GM19468 (cell line): ENCODE measurements at regions not wholly inside any gene's neighbourhood (a gene's known extent, or its start where the extent isn't known, plus 50 kb on each side); places are given as distances from the start of the nearest gene placed in this dataset.
"Not testable (repeated sequence)": the region's sequence is repeated elsewhere in the genome, so short reads cannot be mapped to it uniquely, and the experiment has no call there.

ENCODE experiments used
- ATAC-seq: cut with Tn5 transposase; IDR thresholded peaks from one replicate; pipeline ENCODE4 v1.9.1; 2021; ENCODE audit warnings: mild to moderate bottlenecking, moderate library complexity, moderate number of reproducible peaks; ENCODE audit not compliant: unreplicated experiment; ENCODE audit errors: extremely low read depth

DNA sequence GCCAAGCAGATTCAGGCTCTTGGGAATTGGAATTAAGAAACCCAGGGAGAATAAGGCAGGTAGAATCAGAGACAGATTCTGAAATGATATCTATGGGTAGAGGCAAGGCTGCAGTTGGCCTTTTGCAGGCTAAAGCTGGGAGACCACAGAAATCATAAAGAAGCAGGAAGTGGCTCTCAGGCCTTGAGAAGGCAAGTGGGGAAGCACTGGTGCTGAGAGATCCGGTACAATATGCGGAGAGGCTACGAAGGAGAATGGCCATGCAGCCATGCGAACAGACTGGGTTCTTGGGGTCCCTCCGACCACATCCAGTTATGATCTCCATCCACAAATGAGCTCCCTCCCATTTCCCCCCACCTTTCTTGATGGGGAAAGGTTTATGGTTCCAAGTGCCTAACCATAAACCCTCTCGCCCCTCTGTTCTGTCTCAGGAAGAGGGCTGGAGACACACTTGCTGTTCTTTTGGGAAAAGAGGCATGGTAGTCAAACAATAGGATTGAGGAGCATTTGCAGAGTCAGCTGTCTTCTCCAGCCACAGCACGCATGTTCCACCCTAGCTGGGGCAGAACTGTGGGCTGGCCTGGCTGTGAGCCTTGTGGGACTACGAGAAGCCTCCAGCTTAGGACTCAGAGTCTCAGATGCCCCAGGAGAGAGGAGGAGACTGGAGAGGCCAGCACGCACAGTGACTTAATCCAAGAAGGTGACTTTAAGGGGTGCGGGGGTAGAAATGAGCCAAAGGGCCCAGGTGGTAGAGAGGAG, 99.6 kb downstream of the RPLP1 start:
- no peak for ATAC-seq

DNA sequence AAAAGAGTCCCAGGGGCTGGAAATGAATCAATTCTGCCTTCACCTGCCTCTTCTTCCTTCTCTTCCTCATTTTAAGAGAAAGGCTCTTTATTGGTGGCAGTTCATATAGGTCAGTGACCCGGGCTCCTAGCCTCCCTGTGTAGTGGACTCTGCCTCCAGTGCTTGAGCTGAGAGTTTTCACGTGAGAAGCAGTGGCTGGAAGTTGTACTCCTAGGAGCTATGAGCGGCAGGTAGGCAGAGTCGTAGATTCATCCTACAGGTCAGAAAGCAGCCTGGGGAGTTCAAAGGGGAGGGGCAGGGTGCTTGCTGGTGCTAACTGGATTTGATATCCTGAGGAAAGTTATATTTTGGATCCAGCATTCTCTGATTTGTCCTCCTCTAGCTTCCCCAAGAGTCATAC, 101.1 kb downstream of the RPLP1 start:
- no peak for ATAC-seq

DNA sequence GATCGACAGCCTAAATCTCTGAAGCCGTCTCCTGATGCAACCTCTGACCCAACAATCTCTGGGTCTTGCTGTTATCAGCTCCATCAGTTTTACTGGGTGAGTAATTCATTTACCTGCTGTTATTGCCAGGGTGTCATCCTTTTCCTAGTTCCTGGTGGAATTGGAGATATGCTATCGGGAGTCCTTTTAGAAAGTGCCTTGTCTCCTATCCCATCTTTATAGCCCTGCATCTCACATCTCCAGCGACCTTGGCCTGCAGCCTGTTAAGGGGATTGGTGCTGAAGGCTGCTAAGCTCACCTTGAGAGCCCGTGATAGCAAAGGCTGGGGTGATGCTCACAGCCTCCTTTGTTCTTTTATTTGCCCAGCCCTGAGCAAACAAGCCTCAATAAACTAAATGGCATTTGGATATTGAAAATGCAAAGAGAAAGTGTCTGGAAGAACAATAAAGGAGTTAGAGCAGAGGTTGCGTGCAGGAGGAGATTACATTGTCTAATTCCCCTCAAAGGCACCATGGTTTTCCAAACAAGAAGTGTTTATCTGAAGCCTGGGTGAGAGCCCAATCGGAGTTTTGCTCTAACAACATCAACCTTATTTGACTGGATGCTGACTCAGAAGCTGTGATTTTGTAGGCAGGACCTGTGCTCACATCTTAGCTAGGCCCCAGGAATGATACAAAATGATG, 101.8 kb downstream of the RPLP1 start:
- ATAC-seq = no peak

DNA sequence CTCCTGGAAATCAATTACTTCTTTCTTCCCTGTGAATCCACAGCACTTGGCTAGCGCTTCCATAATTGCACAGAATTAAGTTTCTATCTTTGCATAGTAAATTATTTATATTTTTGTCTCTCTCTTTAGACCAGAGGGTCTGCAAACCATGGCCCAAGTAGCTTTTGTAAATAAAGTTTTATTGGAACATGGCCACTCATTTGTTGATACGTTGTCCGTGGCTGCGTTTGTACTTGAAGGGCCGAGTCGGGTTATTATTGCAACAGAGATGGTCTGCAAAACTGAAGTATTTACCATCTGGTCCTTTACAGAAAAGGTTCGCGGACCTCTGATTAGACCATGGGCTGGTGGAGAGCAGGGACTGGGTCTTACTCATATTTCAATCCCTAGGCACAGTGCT, 102.5 kb downstream of the RPLP1 start:
- no peak for ATAC-seq

DNA sequence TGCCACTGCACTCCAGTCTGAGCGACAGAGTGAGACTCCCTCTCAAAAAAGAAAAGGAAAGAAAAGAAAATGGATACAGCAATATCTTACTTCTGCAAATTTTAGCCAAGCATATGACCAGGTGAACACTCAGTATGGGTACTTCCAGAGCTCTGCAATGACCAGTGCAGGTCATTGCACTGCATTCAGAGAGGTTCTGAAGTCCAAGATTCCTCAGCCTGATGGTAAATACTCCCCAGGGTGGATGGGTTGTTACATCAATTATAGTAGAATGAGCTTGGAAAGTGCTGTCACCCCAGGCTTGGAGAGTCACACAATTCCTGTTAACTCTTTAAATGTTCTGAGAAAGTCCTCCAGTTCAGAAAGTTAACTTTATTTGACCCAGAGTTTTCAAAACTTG, 103.7 kb downstream of the RPLP1 start:
- no peak for ATAC-seq

DNA sequence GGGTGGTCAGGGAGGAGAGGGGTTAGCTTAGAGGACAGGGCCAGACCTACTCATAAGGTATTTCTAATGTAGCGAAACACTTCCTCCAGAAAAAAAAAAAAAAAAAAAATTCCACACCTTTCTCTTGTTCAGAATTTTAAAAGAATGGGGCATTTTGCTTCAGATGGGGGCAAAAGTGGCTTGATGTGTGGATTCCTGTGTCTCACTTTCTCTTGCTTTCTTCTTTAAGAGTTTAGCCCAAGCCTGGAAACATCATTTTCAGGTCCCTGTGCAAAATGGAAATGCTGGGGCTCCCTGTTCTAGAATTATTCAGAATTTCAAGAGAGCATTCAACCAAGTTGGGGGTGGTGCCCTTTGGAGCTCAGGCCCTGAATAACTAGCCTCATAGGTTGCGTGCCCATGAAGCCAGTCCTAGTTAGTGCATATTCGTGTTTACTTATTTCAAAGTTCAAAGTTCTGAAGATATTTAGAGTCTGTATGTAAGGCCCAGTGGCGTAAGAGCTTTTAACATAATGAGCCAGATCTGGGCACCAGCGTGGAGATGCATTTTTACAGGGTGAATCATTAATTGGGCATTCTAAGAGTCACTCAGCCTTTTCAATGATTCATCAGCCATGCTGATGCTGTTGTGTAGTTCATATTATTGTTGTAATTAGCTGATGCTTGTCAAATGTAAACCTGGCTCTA, 104.5 kb downstream of the RPLP1 start:
- ATAC-seq = no peak

DNA sequence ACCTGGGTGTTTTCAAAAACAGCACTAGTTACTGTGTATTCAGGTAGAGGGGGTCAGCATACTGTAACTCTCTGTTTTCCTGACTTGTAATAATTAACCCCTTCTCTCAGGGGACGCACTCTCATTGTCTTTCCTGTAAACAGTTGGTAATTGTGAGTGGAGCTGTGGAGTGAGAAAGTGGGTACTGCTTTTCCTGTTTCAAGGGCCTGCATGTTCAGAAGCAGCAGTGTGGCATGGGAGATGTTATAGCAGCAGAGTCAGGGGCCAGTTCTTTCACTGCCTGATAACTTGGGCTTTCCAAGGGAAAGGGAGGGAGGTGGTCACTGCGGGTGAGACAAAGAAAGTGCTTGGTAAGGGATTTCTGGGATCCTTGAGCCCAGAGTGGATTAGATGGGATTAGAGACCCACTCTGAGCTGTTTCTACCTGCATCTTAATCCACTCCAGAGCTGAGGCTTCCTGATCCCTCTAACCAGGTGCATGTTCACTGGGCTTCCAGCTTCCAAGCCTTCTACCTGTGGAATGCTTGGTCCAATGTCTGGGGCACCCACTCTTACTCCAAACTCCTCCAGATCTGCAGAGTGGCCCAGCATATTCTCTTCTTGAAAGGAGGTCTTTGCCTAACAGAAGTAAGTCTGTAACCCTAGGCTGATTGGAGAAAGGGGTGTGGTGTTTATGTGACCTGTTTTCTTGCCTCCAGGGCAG, 105.2 kb downstream of the RPLP1 start:
- no peak for ATAC-seq

DNA sequence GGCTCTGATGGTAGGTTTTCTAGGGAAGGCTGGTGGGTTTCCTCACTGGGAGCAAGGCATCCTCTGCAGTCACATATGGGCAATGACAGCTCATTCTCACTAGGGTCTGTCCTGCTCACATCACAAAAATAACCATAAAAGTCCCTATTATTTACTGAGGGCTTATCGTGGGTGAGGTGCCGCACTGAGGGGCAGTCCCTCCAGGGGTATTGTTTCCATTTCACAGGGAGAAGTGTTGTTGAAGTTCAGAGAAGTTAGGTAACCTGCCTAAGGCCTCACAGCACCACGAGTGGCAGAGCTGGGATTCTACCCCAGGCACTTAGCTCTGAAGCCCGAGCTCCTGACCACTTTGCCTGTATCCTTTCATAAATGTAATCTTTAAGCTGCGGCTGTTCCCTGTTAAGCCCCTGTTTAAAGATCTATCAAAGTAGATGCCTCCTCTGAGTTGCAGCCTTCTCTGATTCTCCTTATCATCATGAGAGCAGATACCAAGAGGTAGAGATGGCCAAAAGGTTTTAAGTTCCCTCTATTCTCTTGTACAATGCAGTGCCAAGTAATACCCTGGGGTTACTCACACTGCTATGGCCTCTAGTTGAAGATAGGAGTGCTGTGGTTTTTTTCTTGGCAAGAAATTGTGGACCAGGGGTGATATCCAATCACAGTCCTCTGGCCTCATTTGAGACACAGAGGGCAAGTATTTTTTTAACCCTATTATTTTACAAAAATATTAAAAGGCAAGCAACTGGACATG, 107.0 kb downstream of the RPLP1 start:
- no peak for ATAC-seq

DNA sequence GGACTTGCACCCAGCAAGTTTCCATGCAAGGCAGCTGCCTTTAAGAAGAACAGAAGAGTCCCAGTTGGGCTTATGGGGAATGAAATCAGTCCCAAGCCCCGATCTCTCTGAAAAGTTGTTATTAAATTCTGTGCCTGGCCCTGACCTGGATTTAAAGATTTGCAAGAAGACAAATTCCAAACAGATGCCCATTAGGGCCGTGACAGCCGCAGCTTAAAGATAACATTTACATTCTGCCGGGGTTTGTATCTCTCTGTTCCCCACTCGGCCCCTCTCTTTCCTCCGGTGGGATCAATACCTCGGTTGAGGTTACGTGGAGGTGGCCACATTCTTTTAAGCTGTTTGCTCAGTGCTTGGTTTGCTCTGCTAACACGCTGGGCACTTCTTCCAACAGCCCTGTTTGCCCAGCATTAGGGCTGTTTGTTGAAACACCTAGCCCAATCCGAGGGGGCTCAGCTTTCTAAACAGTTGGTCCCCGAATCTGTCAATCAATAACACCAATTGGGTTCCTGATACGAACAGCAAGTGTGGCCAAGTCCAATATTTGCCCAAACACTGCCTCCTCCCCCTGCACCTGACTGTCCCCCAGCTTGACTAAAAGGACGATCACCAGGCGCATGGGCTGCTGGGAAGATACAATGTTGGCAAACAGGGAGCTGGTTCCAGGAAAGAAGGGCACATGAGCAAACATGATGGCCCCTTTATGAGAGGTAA, 108.6 kb downstream of the RPLP1 start:
- no peak for ATAC-seq

DNA sequence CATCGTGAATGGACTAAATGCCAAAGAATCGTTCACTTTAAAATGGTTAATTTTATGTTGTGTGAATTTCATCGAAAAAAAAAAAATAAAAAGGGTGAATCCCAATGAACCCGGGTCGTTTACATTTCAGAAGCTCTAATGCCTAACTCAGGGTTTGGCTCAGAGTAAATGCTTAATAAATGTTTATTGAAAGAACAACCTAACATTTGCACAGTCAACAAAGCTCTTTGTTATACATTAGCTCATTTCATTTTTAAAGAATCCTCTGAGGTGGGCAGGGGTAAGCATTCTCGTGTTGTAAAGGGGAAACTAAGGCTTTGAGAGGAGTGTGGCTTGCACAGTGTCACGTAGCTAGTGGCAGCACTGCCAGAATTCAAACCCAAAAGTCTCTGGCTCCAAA, 109.5 kb downstream of the RPLP1 start:
- ATAC-seq = no peak

DNA sequence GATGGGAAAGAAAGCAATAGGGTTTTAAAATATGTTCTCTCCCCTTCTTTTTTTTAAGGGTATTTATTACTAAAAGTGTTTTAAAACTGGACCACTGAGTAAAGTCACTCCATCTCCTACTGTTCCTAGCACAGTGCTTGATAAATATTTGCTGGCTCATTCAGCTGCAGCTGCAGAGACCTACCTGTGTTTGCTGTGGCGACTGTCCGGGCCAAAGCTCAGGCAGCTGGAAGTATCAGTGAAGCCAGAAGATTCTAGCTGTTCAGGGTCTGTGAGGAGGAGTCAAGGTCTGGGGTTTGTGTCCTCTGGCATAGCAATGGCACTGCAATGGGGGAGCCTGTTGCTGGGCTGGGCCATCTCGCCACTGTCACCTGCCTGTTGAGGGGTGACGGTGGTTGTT, 109.9 kb downstream of the RPLP1 start:
- no peak for ATAC-seq

DNA sequence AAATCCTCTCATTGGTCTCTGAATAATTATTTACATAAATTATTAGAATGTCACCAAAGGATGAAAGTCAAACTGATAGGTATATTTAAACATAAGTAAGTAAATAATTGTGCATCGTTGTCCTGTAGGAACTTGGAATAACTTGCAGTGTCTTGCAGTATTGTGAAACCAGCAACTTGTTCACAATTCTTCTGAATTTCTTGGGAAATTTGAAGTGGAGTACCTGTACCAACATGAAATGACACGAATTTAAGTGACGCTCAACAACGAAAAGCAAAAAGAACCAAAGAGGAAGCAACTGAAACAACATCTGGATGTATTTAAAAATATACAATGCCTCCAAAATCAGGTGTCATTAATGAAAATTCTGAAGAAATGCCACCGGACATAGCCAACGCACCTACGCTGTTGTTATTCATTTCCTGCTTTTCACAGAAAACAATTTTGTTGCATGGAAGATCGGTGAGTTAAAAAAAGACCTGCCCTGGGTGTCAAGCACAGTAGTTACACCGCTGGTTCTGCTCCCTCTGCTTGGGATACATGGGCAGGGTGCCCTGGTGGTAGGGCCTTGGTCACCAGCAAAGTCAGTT, 112.5 kb downstream of the RPLP1 start:
- ATAC-seq = no peak

DNA sequence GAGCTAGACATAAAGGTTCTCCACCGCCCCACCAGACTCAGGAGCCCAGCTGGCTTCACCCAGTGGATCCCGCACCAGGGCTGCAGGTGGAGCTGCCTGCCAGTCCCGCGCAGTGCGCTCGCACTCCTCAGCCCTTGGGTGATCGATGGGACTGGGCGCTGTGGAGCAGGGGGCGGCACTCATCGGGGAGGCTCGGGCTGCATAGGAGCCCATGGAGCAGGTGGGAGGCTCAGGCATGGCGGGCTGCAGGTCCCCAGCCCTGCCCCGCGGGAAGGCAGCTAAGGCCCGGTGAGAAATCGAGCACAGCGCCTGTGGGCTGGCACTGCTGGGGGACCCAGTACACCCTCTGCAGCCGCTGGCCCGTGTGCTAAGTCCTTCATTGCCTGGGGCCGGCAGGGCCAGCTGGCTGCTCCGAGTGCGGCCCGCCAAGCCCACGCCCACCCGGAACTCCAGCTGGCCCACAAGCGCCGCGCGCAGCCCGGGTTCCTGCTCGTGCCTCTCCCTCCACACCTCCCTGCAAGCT, 114.7 kb downstream of the RPLP1 start:
- not testable (repeated sequence) for ATAC-seq

DNA sequence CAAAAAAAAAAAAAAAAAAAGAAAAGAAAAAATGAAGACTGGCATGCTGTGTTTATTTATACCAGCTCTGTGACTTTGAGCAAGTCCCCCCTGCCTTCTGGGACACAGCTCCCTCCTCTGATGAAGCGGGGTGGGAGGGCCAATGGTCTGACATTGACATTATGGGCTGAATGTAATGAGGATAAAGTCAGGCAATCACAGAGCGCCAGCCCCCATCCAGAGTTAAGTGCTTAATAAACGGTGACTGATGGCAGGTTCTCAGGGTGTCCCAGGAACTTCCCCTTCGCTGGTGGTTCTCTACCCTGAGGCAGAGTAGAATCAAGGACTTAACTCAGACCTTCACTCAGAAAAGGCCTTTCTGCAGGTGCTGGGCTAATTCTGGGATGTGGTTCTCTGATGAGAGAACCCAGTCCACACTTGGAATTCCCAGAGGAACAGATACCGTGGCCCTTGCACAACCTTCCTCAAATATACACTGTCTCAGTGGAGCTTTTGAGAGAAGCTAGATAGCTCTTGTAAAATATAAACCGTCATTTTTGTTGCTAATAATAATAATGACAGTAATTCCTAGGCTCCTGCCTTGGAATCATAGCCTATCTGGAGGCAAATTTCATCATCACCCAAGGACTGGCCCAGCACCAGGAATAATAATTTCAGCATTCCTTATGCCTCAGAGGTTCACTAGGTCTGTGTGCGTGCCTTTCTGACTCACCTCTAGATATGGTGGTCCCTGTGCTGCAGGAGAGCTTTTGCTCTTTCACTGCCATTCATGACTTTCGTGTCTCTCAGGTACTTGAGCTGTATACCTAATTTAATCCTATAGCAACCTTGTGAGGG, 115.8 kb downstream of the RPLP1 start:
- no peak for ATAC-seq

DNA sequence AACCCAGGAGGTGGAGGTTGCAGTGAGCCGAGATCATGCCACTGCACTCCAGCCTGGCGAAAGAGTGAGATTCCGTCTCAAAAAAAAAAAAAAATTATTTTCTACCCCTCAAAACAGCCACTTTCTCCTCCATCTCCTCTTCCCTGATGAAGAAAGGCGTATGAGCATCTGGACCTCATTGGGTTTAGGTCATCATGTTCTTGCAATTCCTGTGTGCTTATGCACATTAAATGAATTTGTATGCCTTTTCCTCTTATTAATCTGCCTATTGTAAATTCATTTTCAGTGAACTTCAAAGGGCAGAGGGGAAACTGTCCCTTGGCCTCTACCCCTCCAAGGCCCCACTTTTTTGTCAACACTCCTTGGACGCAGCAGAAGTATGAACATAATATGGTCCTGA, 117.8 kb downstream of the RPLP1 start:
- ATAC-seq = no peak

DNA sequence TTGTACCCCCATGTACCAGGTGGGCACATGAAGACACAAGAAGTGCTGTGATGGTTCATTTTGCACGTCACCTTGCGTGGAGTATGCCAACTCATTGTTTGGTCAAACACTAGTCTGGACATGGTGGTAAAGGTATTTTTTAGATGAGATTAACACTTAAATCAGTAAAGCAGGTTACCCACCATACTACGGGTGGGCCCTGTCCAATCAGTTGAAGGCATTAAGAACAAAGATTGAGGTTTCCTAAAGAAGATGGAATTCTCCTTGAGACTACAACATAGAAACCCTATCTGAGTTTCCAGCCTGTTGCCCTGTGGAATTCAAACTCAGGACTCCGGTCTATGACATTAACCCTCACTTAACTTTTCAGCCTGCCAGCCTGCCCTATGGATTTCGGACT, 118.4 kb downstream of the RPLP1 start:
- no peak for ATAC-seq

DNA sequence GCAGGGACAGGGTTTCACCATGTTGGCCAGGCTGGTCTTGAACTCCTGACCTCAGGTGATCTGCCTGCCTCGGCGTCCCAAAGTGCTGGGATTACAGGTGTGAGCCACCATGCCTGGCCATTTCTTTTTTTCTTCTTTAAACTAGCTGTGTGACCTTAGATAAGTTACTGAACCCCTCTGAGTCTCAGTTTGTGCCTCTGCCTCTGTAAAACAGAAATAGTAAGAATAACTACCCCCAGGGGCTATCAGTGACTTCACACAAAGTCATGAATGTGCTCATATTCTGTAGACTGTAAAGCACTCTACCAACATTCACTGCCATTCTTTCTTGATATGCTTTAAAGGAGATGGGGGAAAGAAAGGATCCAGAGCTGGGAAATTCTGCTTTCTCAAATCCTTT, 120.7 kb downstream of the RPLP1 start:
- not testable (repeated sequence) for ATAC-seq
